H1 (cell line): ENCODE measurements at regions not wholly inside any gene's neighbourhood (a gene's known extent, or its start where the extent isn't known, plus 50 kb on each side); places are given as distances from the start of the nearest gene placed in this dataset.

Source experiments
- CTCF ChIA-PET: fragments of 300-600 bp; sonication (Branson Sonifier 250); formaldehyde crosslinking; loops from one replicate; lab custom pipeline; 2021; ENCODE audit not compliant: partially characterized antibody; lab: Charles Lee
- POLR2A ChIA-PET: fragments of 300-600 bp; sonication (Branson Sonifier 250); formaldehyde crosslinking; loops from one replicate; lab custom pipeline; 2021; ENCODE audit warnings: inconsistent platforms; ENCODE audit not compliant: partially characterized antibody; lab: Charles Lee
- DNase-seq, 2 experiments: peaks; one replicate each; pipeline versions ENCODE4 v3.0.0 to v3.0.0-alpha.2; 2010 to 2022; ENCODE audit warnings: low spot score in 2 of 2, low read depth in 1 of 2, mixed read lengths in 1 of 2
- FAIRE-seq: peaks from 2 replicates; lab custom pipeline; 2011; peaks lifted over from hg19 to GRCh38; lab: Jason Lieb, UNC
- H2AFZ ChIP-seq: 2 replicates; pipeline ENCODE4 v1.8.1; 2012; ENCODE audit warnings: low read length, inconsistent platforms
- H2AK5ac ChIP-seq: 2 replicates; pipeline ENCODE4 v1.6.1; 2013; ENCODE audit warnings: low read depth, low read length
- H2BK120ac ChIP-seq: replicated peaks from 2 replicates; pipeline ENCODE3; 2013; ENCODE audit warnings: low read depth, low read length, inconsistent platforms
- H2BK12ac ChIP-seq: 2 replicates; pipeline ENCODE4 v1.6.1; 2013; ENCODE audit warnings: low read depth, low read length
- H2BK15ac ChIP-seq: 2 replicates; pipeline ENCODE4 v1.6.1; 2013; ENCODE audit warnings: low read length
- H2BK20ac ChIP-seq: 2 replicates; pipeline ENCODE4 v1.6.1; 2013; ENCODE audit warnings: low read length
- H2BK5ac ChIP-seq: 2 replicates; pipeline ENCODE4 v1.6.1; 2013; ENCODE audit warnings: low read depth, low read length
- H3K14ac ChIP-seq: 2 replicates; pipeline ENCODE4 v1.6.1; 2013; ENCODE audit warnings: inconsistent platforms; ENCODE audit not compliant: insufficient read length
- H3K18ac ChIP-seq: 2 replicates; pipeline ENCODE4 v1.6.1; 2013; ENCODE audit warnings: low read length; ENCODE audit errors: extremely low read depth
- H3K23ac ChIP-seq: 2 replicates; pipeline ENCODE4 v1.6.1; 2013; ENCODE audit warnings: inconsistent platforms; ENCODE audit not compliant: insufficient read length
- H3K23me2 ChIP-seq: 2 replicates; pipeline ENCODE4 v1.6.1; 2013; ENCODE audit warnings: low read depth, low read length
- H3K27ac ChIP-seq: 2 replicates; pipeline ENCODE4 v1.6.1; 2011; ENCODE audit warnings: low read depth, low read length, inconsistent platforms
- H3K27me3 ChIP-seq, 4 experiments: replicated peaks in 1 of 4; 1 replicate in 1 of 4; 2 replicates in 3 of 4; pipeline versions ENCODE4 v1.6.1 to v1.8.1; 2011 to 2013; ENCODE audit warnings: low read length in 3 of 4, mild to moderate bottlenecking in 3 of 4, inconsistent platforms in 2 of 4, mixed read lengths in 2 of 4, moderate library complexity in 1 of 4; ENCODE audit not compliant: control insufficient read depth in 3 of 4, insufficient read depth in 3 of 4; ENCODE audit errors: extremely low read depth in 1 of 4
- H3K36me3 ChIP-seq, 4 experiments: 2 replicates each; pipeline versions ENCODE4 v1.6.1 to v1.8.1; 2011 to 2013; ENCODE audit warnings: mild to moderate bottlenecking in 4 of 4, low read length in 3 of 4, moderate library complexity in 2 of 4, control low read depth in 1 of 4, inconsistent platforms in 1 of 4; ENCODE audit not compliant: insufficient read depth in 4 of 4, control insufficient read depth in 2 of 4
- H3K4ac ChIP-seq: replicated peaks from 2 replicates; pipeline ENCODE3; 2013; ENCODE audit warnings: low read length, low read depth, mixed read lengths, inconsistent platforms; ENCODE audit not compliant: insufficient read length
- H3K4me1 ChIP-seq, 4 experiments: replicated peaks in 1 of 4; 1 replicate in 1 of 4; 2 replicates in 3 of 4; pipeline versions ENCODE4 v1.6.1 to v1.8.1; 2011 to 2013; ENCODE audit warnings: low read length in 3 of 4, inconsistent platforms in 2 of 4, mixed read lengths in 1 of 4; ENCODE audit not compliant: insufficient read depth in 4 of 4, control insufficient read depth in 3 of 4
- H3K4me2 ChIP-seq, 2 experiments: 2 replicates each; pipeline versions ENCODE4 v1.6.1 to v1.8.1; 2011 to 2013; ENCODE audit warnings: low read depth in 2 of 2, low read length in 2 of 2, control low read depth in 1 of 2, inconsistent platforms in 1 of 2, mild to moderate bottlenecking in 1 of 2; ENCODE audit not compliant: insufficient read depth in 1 of 2
- H3K4me3 ChIP-seq, 4 experiments: fragments of 200-600, 300-600 bp in 1 of 4; sonication (generic), shearing (Covaris generic), sonication (Bioruptor Twin) in 1 of 4; 2 replicates each; pipeline versions ENCODE4 v1.5.1 to v1.8.1; 2011 to 2016; ENCODE audit warnings: low read length in 4 of 4, low read depth in 3 of 4, control low read depth in 2 of 4, inconsistent platforms in 2 of 4, mild to moderate bottlenecking in 2 of 4, mixed read lengths in 1 of 4, moderate library complexity in 1 of 4; ENCODE audit not compliant: insufficient read depth in 2 of 4; ENCODE audit errors: extremely low read depth in 1 of 4
- H3K56ac ChIP-seq: replicated peaks from 2 replicates; pipeline ENCODE3; 2013; ENCODE audit warnings: low read depth, mild to moderate bottlenecking, mixed read lengths, low read length, inconsistent platforms; ENCODE audit not compliant: insufficient read length
- H3K79me1 ChIP-seq: 2 replicates; pipeline ENCODE4 v1.6.1; 2013; ENCODE audit warnings: low read depth, low read length, control low read depth
- H3K79me2 ChIP-seq, 2 experiments: 2 replicates each; pipeline versions ENCODE4 v1.6.1 to v1.8.1; 2012 to 2013; ENCODE audit warnings: low read length in 2 of 2, mild to moderate bottlenecking in 2 of 2, inconsistent platforms in 1 of 2; ENCODE audit not compliant: insufficient read depth in 2 of 2, control insufficient read depth in 1 of 2
- H3K9ac ChIP-seq, 4 experiments: replicated peaks in 1 of 4; 1 replicate in 1 of 4; 2 replicates in 3 of 4; pipeline versions ENCODE4 v1.6.1 to v1.8.1; 2011 to 2013; ENCODE audit warnings: low read depth in 3 of 4, low read length in 3 of 4, control low read depth in 2 of 4, mild to moderate bottlenecking in 2 of 4, moderate library complexity in 2 of 4, inconsistent platforms in 1 of 4; ENCODE audit errors: extremely low read depth in 1 of 4
- H3K9me3 ChIP-seq, 2 experiments: 2 replicates each; pipeline versions ENCODE4 v1.6.1 to v1.8.1; 2012 to 2013; ENCODE audit warnings: mild to moderate bottlenecking in 2 of 2, moderate library complexity in 2 of 2, control low read depth in 1 of 2, inconsistent platforms in 1 of 2, low read depth in 1 of 2, low read length in 1 of 2, mixed read lengths in 1 of 2; ENCODE audit not compliant: insufficient read depth in 2 of 2
- H4K20me1 ChIP-seq, 2 experiments: replicated peaks in 1 of 2; 2 replicates each; pipeline versions ENCODE3 to v1.8.1; 2011 to 2013; ENCODE audit warnings: inconsistent platforms in 2 of 2, low read length in 2 of 2, mild to moderate bottlenecking in 1 of 2; ENCODE audit not compliant: insufficient read depth in 2 of 2, control insufficient read depth in 1 of 2
- H4K5ac ChIP-seq: 2 replicates; pipeline ENCODE4 v1.6.1; 2013; ENCODE audit warnings: low read length, low read depth, mixed read lengths, inconsistent platforms; ENCODE audit not compliant: insufficient read length
- H4K8ac ChIP-seq: 2 replicates; pipeline ENCODE4 v1.8.0; 2013; ENCODE audit warnings: mild to moderate bottlenecking, moderate library complexity, low read length, inconsistent platforms; ENCODE audit not compliant: insufficient read depth; ENCODE audit errors: extremely low read depth
- H4K91ac ChIP-seq: replicated peaks from 2 replicates; pipeline ENCODE3; 2013; ENCODE audit warnings: low read length, mixed read lengths, inconsistent platforms; ENCODE audit not compliant: insufficient read length
- WGBS, 2 experiments: shearing (Covaris generic) in 1 of 2; methylation state at CpG; one replicate each; pipeline versions ENCODE4 v1.1.6 to v1.1.7; 2013 to 2015; ENCODE audit warnings: low lambda C conversion rate in 2 of 2, mixed read lengths in 2 of 2, inconsistent platforms in 1 of 2, low coverage in 1 of 2, missing lambda C conversion rate in 1 of 2; ENCODE audit not compliant: insufficient replicate concordance in 2 of 2, insufficient coverage in 1 of 2, insufficient read length in 1 of 2; ENCODE audit errors: extremely low coverage in 1 of 2, missing lambda C conversion rate in 1 of 2; 5-methylcytosine and 5-hydroxymethylcytosine counted together
- TF ChIP-seq, protein P1 (sequence below): IDR thresholded peaks from 2 replicates; pipeline ENCODE4 v1.6.1; 2011; ENCODE audit warnings: low read length, improper control_type of control experiment

DNA sequence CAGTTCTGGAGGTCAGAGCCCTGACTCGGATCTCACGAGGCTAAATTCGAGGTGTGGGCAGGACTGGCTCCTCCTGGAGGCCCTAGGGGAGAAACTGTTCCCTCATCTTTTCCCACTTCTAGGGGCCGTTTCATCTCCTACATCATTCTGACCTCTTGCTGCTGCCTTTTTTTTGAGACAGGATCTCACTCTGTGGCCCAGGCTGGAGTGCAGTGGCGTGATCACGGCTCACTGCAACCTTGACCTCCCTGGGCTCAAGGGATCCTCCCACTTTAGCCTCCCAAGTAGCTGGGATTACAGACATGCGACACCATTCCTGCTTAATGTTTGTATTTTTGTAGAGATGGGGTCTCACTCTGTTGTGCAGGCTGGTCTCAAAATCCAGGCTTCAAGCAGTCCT, 244.1 kb upstream of the GSE1 start:
- H3K23ac ChIP-seq: no peak overlapping the region
- H3K14ac ChIP-seq: no peak overlapping the region
- no peak overlapping the region for H2BK12ac ChIP-seq
- H2AFZ ChIP-seq: no peak overlapping the region
- H2BK120ac ChIP-seq: no peak overlapping the region
- no peaks in the 10 kb centered on the region for H3K79me2 ChIP-seq
- no peak overlapping the region for H2BK20ac ChIP-seq
- peaks cover 0 to 11% (median 5%) of the 10 kb centered on the region in 4 experiments; a peak in 3 of 7 replicates for H3K27me3 ChIP-seq
- H4K8ac ChIP-seq: no peak overlapping the region
- DNase-seq (no peak), FAIRE-seq (no peak)
- ChIA-PET POLR2A (no interaction called here), CTCF (interaction anchor here (0.5 to 12.5 kb wide), 31 partner anchors 10 to 828 kb away, joined by 3 to 177 read pairs (median 5); no protein-coding TSS in a partner anchor)
- no peak overlapping the region for H4K91ac ChIP-seq
- H2BK5ac ChIP-seq: no peak overlapping the region
- no peak overlapping the region for H2BK15ac ChIP-seq
- H3K79me1 ChIP-seq: peaks cover 2% of the 10 kb centered on the region
- H4K5ac ChIP-seq: no peak overlapping the region
- no peak overlapping the region for H3K27ac ChIP-seq
- no peak overlapping the region for H3K4ac ChIP-seq
- H3K18ac ChIP-seq: no peak overlapping the region
- H3K56ac ChIP-seq: no peak overlapping the region
- no peak overlapping the region for H2AK5ac ChIP-seq
- H3K4me1 ChIP-seq: peaks cover 8 to 20% (median 16%) of the 10 kb centered on the region in 4 experiments
- H3K9ac ChIP-seq: no peak overlapping the region
- H3K4me3 ChIP-seq: no peak overlapping the region
- peaks cover 12% of the 10 kb centered on the region in 2 experiments for H4K20me1 ChIP-seq
- 90% methylated on average over 7 of the region's 7 CpGs; no CpG with 5 or more reads in 1 of the 2 experiments for WGBS, 2 experiments
- H3K9me3 ChIP-seq: no peaks in the 10 kb centered on the region
- no peaks in the 10 kb centered on the region for H3K36me3 ChIP-seq
- no peak overlapping the region for H3K4me2 ChIP-seq
- no peaks in the 10 kb centered on the region for H3K23me2 ChIP-seq
- TF ChIP-seq, protein P1, sequence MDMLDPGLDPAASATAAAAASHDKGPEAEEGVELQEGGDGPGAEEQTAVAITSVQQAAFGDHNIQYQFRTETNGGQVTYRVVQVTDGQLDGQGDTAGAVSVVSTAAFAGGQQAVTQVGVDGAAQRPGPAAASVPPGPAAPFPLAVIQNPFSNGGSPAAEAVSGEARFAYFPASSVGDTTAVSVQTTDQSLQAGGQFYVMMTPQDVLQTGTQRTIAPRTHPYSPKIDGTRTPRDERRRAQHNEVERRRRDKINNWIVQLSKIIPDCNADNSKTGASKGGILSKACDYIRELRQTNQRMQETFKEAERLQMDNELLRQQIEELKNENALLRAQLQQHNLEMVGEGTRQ: no peak
